ENCODE measurements at regions not wholly inside any gene's neighbourhood (a gene's known extent, or its start where the extent isn't known, plus 50 kb on each side); places are given as distances from the start of the nearest gene placed in this dataset.

- no peak for ATAC-seq (ENCODE audit: poor library complexity)
- intact Hi-C loops (cut with DNase I, micrococcal nuclease): no loop called here
- no peak for DNase-seq
- Mint-ChIP-seq H3K27ac (no peak overlapping the region), H3K4me3 (no peak overlapping the region), H3K4me1 (ENCODE audit: low read depth) (peaks cover 16% of the 10 kb centered on the region), H3K9me3 (no peaks in the 10 kb centered on the region), H3K27me3 (no peaks in the 10 kb centered on the region), H3K36me3 (ENCODE audit: low read depth) (no peaks in the 10 kb centered on the region)
- no peak for TF ChIP-seq CTCF (IDR thresholded peaks at IDR 0.05)
- no peaks in the 10 kb centered on the region for H3K9me3 ChIP-seq (ENCODE audit: control insufficient read depth in 1 of 2, insufficient read depth in 1 of 2, low read length in 2 of 2)
- H3K27me3 ChIP-seq (ENCODE audit: control insufficient read depth in 1 of 2, insufficient read depth in 2 of 2, low read length in 2 of 2): no peaks in the 10 kb centered on the region
- POLR2A ChIA-PET: no interaction called here
- no peak overlapping the region for H3K4me3 ChIP-seq (ENCODE audit: low read length)
- H3K27ac ChIP-seq (ENCODE audit: low read depth in 1 of 2, low read length in 2 of 2): no peak overlapping the region
- H3K36me3 ChIP-seq (ENCODE audit: insufficient read depth, low read length): no peaks in the 10 kb centered on the region
- peaks cover 14% of the 10 kb centered on the region for H3K4me1 ChIP-seq (ENCODE audit: insufficient read depth, low read length)
- CTCF ChIA-PET: no interaction called here
Measured at GRCh38 chr13:44764302-44764692, 188.2 kb upstream of the TSC22D1 start.

- Mint-ChIP-seq H3K4me1 (ENCODE audit: low read depth) (peaks cover 12% of the 10 kb centered on the region), H3K9me3 (no peaks in the 10 kb centered on the region), H3K27ac (no peak overlapping the region), H3K36me3 (ENCODE audit: low read depth) (no peaks in the 10 kb centered on the region), H3K4me3 (no peak overlapping the region), H3K27me3 (no peaks in the 10 kb centered on the region)
- intact Hi-C loops (cut with DNase I, micrococcal nuclease): no loop called here
- ChIA-PET POLR2A (no interaction called here), CTCF (no interaction called here)
- peaks cover 8% of the 10 kb centered on the region for H3K4me1 ChIP-seq (ENCODE audit: insufficient read depth, low read length)
- no peaks in the 10 kb centered on the region for H3K9me3 ChIP-seq (ENCODE audit: control insufficient read depth in 1 of 2, insufficient read depth in 1 of 2, low read length in 2 of 2)
- H3K27ac ChIP-seq (ENCODE audit: low read depth in 1 of 2, low read length in 2 of 2): no peak overlapping the region
- H3K36me3 ChIP-seq (ENCODE audit: insufficient read depth, low read length): no peaks in the 10 kb centered on the region
- ATAC-seq (ENCODE audit: poor library complexity) (no peak), DNase-seq (no peak)
- H3K4me3 ChIP-seq (ENCODE audit: low read length): no peak overlapping the region
- H3K27me3 ChIP-seq (ENCODE audit: control insufficient read depth in 1 of 2, insufficient read depth in 2 of 2, low read length in 2 of 2): no peaks in the 10 kb centered on the region
- TF ChIP-seq CTCF (IDR thresholded peaks at IDR 0.05): no peak
Measured at GRCh38 chr13:44763615-44764301, 187.6 kb upstream of the TSC22D1 start.

GRCh38 chr13:44762911-44763310 lies 186.8 kb upstream of the TSC22D1 start:
- no peak overlapping the region for H3K27ac ChIP-seq (ENCODE audit: low read depth in 1 of 2, low read length in 2 of 2)
- no peaks in the 10 kb centered on the region for H3K36me3 Mint-ChIP-seq (ENCODE audit: low read depth)

More at GRCh38 chr13:44762911-44763310, 186.8 kb upstream of the TSC22D1 start:
- no peak overlapping the region for H3K4me3 Mint-ChIP-seq
- no peaks in the 10 kb centered on the region for H3K27me3 Mint-ChIP-seq
- intact Hi-C loops (cut with DNase I, micrococcal nuclease): no loop called here
- Histone ChIP-seq H3K4me1 (ENCODE audit: insufficient read depth, low read length) (peaks cover under 1% of the 10 kb centered on the region), H3K36me3 (ENCODE audit: insufficient read depth, low read length) (no peaks in the 10 kb centered on the region), H3K27me3 (ENCODE audit: control insufficient read depth in 1 of 2, insufficient read depth in 2 of 2, low read length in 2 of 2) (no peaks in the 10 kb centered on the region), H3K9me3 (ENCODE audit: control insufficient read depth in 1 of 2, insufficient read depth in 1 of 2, low read length in 2 of 2) (no peaks in the 10 kb centered on the region), H3K4me3 (ENCODE audit: low read length) (no peak overlapping the region)
- no peak for TF ChIP-seq CTCF (IDR thresholded peaks at IDR 0.05)
- DNase-seq: no peak
- H3K4me1 Mint-ChIP-seq (ENCODE audit: low read depth): peaks cover 4% of the 10 kb centered on the region
- ATAC-seq (ENCODE audit: poor library complexity): no peak
- no peak overlapping the region for H3K27ac Mint-ChIP-seq
- H3K9me3 Mint-ChIP-seq: no peaks in the 10 kb centered on the region
- CTCF ChIA-PET: no interaction called here
- POLR2A ChIA-PET: no interaction called here

All from CD4-positive, alpha-beta T cell (primary cell).